Adipocyte (in vitro differentiated cells): ENCODE measurements at regions not wholly inside any gene's neighbourhood (a gene's known extent, or its start where the extent isn't known, plus 50 kb on each side); places are given as distances from the start of the nearest gene placed in this dataset.
"Not testable (repeated sequence)": the region's sequence is repeated elsewhere in the genome, so short reads cannot be mapped to it uniquely, and the experiment has no call there.

Experiments
- DNase-seq: peaks from one replicate; pipeline ENCODE4 v3.0.0-alpha.2; 2015; ENCODE audit warnings: low read depth
- H3K27me3 ChIP-seq: replicated peaks from 2 replicates; pipeline ENCODE4 v1.7.0; 2013; ENCODE audit warnings: mild to moderate bottlenecking, low read length, moderate library complexity; ENCODE audit not compliant: control insufficient read depth, insufficient read depth
- H3K36me3 ChIP-seq: 2 replicates; pipeline ENCODE4 v1.7.0; 2013; ENCODE audit warnings: low read length, mild to moderate bottlenecking, moderate library complexity; ENCODE audit not compliant: control insufficient read depth, insufficient read depth, severe bottlenecking
- H3K4me1 ChIP-seq: 2 replicates; pipeline ENCODE4 v1.7.0; 2013; ENCODE audit warnings: mild to moderate bottlenecking, low read length, moderate library complexity; ENCODE audit not compliant: control insufficient read depth, insufficient read depth
- H3K4me3 ChIP-seq: 2 replicates; pipeline ENCODE4 v1.7.0; 2013; ENCODE audit warnings: mild to moderate bottlenecking, low read length, moderate library complexity
- H3K9ac ChIP-seq: 2 replicates; pipeline ENCODE4 v1.7.0; 2013; ENCODE audit warnings: mild to moderate bottlenecking, low read length, moderate library complexity
- H3K9me3 ChIP-seq: 2 replicates; pipeline ENCODE4 v1.7.0; 2013; ENCODE audit warnings: mild to moderate bottlenecking, low read length, moderate library complexity; ENCODE audit not compliant: control insufficient read depth

DNA sequence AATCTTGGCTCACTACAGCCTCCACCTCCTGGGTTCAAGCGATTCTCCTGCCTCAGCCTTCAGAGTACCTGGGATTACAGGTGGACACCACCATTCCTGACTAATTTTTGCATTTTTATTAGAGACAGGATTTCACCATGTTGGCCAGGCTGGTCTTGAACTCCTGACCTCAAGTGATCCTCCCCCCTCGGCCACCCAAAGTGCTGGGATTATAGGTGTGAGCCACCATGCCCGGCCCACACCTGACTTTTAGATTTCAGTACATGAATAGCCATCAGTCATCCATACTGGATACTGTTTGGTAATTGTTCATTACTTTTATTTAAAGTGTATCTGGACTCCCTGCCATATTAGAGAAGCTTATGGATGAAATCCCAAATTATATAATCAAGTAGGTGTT, 82.6 kb upstream of the DCC start:
- not testable (repeated sequence) for DNase-seq, H3K4me1 ChIP-seq, H3K9me3 ChIP-seq, H3K9ac ChIP-seq, H3K4me3 ChIP-seq, H3K36me3 ChIP-seq, H3K27me3 ChIP-seq

DNA sequence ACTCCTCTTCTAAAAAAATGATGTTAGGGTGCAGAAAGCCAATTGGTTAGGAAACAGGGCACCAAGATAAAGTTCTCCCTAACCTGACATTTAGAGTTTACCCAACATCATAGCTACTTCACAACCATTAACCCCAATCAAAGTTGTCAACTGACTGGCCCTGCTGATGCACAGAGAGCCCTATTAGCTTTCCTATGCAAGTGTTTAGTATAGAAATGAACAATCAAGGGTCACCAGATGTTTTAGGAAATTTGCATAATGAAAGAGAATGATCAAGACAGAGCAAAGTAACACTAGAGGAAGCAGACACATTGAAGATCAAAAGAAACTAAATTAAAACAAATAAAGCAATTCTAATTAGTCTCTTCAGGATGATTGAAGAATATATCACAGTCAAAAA, 64.2 kb upstream of the DCC start:
- Histone ChIP-seq H3K9me3 (no peaks in the 10 kb centered on the region), H3K9ac (no peak overlapping the region), H3K27me3 (no peaks in the 10 kb centered on the region), H3K4me1 (no peaks in the 10 kb centered on the region), H3K4me3 (no peak overlapping the region), H3K36me3 (no peaks in the 10 kb centered on the region)
- DNase-seq, result no peak

DNA sequence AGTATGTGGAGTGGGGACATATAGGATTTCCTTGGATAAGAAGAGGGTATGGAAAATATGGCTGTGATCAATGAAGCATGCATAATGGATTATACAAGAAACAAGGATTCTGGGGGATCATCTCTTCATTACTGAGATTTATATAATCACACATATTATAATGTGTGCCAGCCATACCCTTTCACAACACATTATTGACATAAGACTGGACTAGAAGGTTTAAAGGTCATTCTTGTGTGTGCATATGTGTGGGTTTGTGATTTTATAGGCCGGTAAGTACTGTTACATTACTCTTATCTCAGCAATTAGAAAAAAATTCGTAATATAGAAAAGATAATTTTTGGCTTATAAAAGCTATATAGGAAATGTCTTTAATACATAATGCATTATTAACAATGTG, 62.2 kb upstream of the DCC start:
- Histone ChIP-seq H3K4me1 (no peaks in the 10 kb centered on the region), H3K27me3 (no peaks in the 10 kb centered on the region), H3K4me3 (no peak overlapping the region), H3K9me3 (no peaks in the 10 kb centered on the region), H3K36me3 (no peaks in the 10 kb centered on the region), H3K9ac (no peak overlapping the region)
- DNase-seq, result no peak

DNA sequence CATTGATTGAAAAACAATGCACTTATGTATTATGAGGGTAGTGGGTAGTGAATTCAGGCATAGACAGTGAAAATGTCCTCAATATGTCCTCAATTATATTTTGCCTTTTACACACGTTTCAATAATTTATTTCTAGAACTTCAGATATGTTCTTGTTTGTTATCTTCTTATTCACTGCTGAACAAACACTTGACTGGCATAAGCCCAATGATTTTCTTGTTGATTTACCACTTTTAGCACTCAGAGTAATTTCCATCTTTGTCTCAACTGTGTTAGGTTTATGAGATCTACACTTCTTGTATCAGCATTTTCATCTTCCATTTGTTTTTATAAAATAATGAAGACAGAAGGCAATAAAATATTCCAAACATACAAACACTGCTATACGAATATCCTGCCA, 61.8 kb upstream of the DCC start:
- no peaks in the 10 kb centered on the region for H3K4me1 ChIP-seq
- DNase-seq, result no peak
- no peaks in the 10 kb centered on the region for H3K27me3 ChIP-seq
- no peak overlapping the region for H3K4me3 ChIP-seq
- no peak overlapping the region for H3K9ac ChIP-seq
- no peaks in the 10 kb centered on the region for H3K9me3 ChIP-seq
- H3K36me3 ChIP-seq, result no peaks in the 10 kb centered on the region

DNA sequence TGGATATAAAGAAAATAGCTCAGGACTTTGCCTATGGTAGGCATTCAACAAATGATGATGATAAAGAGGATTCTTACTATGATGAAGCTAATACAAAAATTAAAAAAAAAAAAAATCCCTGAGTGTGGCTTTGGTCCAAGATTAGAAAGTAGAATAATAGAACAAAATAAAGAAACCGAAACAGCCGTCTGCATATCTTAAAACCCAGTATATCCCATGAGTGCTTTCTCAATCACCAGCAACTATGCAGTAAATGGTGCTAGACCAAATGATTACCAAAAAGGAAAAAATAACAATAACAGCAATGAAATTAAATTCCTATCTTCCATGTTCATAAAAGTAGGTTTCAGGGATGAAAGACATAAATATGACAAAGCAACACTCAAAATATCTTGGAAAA, 59.3 kb upstream of the DCC start:
- Histone ChIP-seq H3K36me3 (no peaks in the 10 kb centered on the region), H3K27me3 (no peaks in the 10 kb centered on the region), H3K4me1 (no peaks in the 10 kb centered on the region), H3K9me3 (no peaks in the 10 kb centered on the region), H3K9ac (no peak overlapping the region), H3K4me3 (no peak overlapping the region)
- DNase-seq, result no peak

DNA sequence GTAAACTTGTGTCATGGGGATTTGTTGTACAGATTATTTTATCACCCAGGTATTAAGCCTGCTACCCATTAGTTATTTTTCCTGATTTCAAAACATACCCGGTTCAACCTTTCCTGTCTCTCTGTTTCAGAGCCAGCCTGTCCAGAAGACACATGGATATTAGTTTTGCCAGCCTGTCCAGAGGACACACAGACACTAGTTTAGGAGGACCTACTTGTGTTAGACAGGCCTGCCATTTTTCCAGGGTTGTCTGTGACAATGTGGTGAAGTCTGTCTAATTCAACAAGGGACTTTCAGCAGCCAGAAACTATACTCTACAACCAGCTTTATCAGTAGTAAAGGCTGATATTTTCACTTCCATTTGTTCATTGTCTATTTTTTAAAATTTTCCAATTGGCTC, 56.1 kb upstream of the DCC start:
- DNase-seq, result no peak
- H3K9me3 ChIP-seq, result no peaks in the 10 kb centered on the region
- H3K4me1 ChIP-seq, result no peaks in the 10 kb centered on the region
- no peaks in the 10 kb centered on the region for H3K27me3 ChIP-seq
- H3K9ac ChIP-seq, result no peak overlapping the region
- H3K4me3 ChIP-seq, result no peak overlapping the region
- H3K36me3 ChIP-seq, result no peaks in the 10 kb centered on the region

DNA sequence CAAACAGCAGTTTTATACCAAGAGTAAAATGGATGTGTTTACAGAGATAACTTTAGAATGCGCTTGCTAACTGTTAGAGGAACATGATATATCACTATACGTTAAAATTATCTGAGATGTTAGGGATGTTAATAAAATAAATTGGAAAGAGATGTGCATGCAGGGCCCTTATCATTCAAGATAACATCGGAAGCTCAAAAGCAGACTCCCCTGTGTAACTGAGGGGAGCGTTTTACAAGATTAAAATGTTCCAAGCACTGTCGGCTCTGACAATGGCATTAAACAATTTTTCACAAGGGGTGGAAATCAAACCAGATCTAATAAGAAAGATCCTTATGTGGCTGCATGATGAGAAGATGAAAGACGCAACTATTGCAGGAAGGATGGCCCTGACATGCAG, 53.3 kb upstream of the DCC start:
- Histone ChIP-seq H3K27me3 (no peaks in the 10 kb centered on the region), H3K4me1 (no peaks in the 10 kb centered on the region), H3K9me3 (no peaks in the 10 kb centered on the region), H3K4me3 (no peak overlapping the region), H3K9ac (no peak overlapping the region), H3K36me3 (no peaks in the 10 kb centered on the region)
- DNase-seq, result no peak

DNA sequence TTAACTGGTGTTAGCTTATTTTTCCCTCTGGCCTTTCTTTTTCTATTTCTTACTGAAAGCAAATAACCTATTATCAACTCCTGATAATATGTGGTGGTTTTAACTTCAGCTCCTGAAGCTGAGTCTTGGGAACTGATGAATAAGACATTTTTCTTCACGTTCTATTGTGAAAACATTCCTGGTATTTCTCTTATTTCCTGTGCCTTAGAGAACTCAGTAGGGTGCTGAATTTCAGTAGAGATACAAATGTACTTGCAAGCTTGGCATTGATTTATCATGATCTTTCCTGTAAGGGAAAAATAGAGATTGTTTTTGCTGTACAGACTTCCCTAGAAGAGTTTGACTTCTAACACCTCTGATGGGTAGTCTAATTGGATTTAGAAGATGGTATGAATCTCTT, 52.8 kb upstream of the DCC start:
- DNase-seq, result peak; percentile 26
- H3K27me3 ChIP-seq, result no peaks in the 10 kb centered on the region
- H3K4me3 ChIP-seq, result no peak overlapping the region
- H3K9ac ChIP-seq, result no peak overlapping the region
- no peaks in the 10 kb centered on the region for H3K36me3 ChIP-seq
- H3K4me1 ChIP-seq, result no peaks in the 10 kb centered on the region
- H3K9me3 ChIP-seq, result no peaks in the 10 kb centered on the region

DNA sequence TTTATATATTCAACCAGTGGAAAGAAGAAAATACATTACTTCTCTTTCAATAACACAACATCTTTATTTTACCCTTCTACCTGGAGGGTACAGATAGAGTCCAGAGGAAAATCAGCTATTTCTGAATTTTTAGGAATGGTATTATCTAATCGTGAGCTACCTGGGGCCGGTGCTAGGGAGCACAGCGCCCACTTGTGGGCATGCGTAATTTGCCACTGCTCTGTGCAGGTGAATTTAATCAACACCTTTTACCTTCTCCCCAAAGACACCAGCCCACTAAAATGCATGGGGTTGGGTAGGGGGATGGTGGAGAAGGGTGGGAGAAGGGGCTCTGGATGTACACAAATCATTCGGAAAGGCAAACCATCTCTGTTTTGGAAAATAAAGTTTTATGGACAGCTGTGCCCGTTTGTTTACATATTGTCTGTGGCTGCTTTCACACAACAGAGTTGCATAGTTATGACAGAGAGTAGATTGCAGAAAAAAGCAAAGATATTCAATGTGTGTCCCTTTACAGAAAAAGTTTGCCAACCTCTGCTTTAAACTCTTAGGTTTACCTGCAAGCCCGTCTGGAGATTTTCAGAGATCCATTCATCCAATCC, 51.5 kb upstream of the DCC start:
- Histone ChIP-seq H3K4me1 (no peaks in the 10 kb centered on the region), H3K9me3 (no peaks in the 10 kb centered on the region), H3K9ac (no peak overlapping the region), H3K4me3 (no peak overlapping the region), H3K27me3 (no peaks in the 10 kb centered on the region), H3K36me3 (no peaks in the 10 kb centered on the region)
- DNase-seq, result no peak

DNA sequence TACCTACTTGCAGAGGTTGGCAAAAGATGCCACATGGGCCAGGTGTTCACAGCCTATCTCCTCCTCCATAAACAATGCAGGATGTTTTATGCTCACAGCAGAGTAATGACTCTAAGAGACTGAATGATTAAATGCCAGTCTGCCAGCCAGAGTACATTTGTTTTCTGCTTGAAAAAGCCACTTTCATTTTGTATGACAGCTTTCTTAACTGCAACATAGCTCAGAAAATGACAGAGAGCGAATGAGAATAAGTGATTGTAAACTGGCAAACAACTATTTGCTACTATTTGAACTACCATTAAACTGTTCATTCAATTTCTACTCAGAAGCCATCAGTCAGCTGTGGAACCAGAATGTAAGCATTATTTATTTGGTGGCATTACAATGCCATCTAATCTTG, 50.6 kb upstream of the DCC start:
- Histone ChIP-seq H3K27me3 (no peaks in the 10 kb centered on the region), H3K9ac (no peak overlapping the region), H3K9me3 (no peaks in the 10 kb centered on the region), H3K4me3 (no peak overlapping the region), H3K36me3 (no peaks in the 10 kb centered on the region), H3K4me1 (no peaks in the 10 kb centered on the region)
- DNase-seq, result no peak
